DMS79 (cell line): ENCODE measurements at regions not wholly inside any gene's neighbourhood (a gene's known extent, or its start where the extent isn't known, plus 50 kb on each side); places are given as distances from the start of the nearest gene placed in this dataset.
"Not testable (repeated sequence)": the region's sequence is repeated elsewhere in the genome, so short reads cannot be mapped to it uniquely, and the experiment has no call there.

ENCODE experiments used
- DNase-seq: peaks from one replicate; lab custom pipeline; 2025; lab: John Stamatoyannopoulos, UW

DNA sequence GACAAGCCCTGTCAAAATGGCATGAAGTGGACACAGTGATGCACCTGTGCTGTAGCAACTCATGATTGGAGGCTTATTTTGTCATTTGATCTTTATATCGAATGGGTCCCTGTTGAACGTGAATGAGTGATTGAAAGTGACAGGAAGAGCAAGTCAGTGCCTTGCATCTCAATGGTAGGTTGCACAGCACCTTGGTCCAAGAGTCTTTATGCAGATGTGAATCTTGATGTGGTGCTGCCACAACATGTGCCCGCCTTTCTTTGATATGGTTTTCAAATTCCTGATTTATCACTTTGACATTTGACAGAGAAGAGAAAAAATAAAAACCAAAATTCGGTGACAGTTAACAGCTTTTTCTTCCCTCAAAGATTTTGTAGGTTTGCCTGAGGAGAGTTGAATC lies 1182.4 kb downstream of the DNAJB9 start:
- DNase-seq = no peak

DNA sequence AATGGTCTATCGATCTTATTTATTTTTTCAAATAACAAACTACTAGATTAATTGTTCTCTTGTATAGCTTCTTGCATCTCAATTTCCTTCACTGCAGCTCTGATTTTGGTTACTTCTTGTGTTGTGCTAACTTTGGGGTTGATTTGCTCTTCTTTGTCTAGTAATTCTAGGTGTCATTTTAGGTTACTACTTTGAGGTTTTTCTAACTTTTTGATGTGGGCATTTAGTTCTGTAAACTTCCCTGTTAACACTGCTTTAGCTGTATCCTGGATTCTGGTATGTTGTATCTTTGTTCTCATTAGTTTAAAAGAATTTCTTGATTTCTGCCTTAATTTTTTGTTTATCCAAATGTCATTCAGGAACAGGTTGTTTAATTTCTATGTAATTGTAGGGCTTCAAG lies 1188.0 kb downstream of the DNAJB9 start:
- no peak for DNase-seq

DNA sequence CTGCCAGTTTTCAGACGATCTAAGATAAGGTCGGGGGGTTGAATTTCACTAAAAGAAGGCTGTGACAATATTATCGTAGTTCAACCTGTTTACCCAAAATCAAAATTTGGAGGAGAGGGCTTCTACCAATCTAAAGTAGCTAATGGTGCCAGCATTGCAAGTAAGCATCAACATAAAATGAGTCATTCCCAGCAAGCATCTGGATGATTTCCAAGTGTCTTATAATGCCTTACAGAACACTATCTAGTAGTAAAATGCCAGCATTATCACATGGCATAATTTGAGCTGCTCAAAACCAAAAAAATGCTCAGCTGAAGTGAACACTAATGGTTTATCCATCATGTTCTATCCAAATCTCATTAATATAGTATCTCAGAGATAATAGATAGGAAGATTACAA lies 1193.9 kb downstream of the DNAJB9 start:
- no peak for DNase-seq

DNA sequence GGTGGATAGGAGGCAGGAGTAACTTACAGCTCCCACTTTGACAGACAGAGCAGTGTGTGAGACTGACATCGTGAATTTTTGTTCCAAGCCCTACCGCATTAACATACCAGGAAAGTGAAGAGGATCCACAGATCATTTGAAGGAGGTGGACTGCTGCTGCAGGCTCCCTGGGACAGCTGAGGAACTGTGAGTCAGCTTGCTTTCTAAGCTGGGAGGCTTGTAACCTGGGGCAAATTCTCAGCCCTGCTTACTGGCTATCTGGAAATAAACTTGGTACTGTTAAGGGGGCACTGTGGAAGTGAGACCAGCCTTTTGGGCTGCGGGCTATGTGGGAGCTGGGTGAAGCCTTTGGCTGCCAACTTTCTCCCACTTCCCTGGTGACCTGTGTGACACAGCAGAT lies 1202.5 kb downstream of the DNAJB9 start:
- DNase-seq = no peak

DNA sequence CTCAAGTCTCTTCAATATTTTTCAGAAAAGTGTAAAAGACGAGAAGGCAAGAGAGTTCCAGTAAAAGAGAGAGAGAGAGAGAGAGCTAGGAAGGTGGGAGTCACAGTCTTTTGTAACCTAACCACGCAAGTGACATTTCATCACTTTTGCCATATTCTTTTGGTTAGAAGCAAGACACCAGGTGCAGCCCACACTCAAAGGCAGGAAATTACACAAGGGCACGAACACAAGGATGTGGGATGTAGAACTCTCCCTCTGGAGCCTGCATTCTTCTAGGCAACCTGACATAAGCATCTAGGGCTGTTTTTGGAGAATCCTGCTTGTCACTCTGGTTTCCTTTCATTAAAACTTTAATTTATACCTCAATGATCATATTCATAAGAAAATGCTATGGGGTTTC lies 1213.1 kb downstream of the DNAJB9 start:
- DNase-seq = no peak

DNA sequence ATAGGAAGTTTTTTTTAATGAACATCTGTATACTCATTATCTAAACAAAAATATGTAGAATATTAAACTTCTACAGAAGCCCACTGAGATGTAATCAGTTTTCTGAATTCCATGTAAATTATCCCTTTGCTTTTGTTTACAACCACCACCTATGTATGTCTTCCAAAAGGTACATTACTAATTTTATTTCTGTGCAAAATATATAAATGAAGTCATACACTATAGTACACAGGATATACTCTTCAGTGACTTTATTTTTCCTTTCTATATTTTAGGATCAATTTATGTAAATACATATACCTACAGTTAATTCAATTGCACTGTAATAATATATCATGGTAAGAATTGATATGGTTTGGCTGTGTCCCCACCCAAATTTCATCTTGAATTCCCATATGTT lies 1236.9 kb downstream of the DNAJB9 start:
- no peak for DNase-seq

DNA sequence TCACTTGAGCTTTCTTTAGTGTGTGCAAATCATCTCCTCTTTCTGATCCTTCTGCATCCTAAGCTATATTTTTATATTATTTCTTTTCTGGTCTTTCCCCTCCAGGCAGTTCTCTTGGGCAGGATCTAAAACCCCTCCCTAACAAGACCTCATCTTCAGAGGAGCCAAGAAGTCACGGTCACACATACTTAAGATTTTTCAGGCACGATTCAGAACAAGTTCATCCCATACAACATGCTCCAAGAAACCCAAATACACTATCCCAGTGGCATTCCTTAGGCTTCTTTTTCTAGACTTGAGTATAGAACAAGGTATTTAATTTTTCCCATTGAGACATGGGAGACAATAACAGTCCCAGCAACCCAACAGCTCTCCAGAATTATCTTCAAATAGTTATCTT lies 1251.5 kb downstream of the DNAJB9 start:
- DNase-seq = no peak

DNA sequence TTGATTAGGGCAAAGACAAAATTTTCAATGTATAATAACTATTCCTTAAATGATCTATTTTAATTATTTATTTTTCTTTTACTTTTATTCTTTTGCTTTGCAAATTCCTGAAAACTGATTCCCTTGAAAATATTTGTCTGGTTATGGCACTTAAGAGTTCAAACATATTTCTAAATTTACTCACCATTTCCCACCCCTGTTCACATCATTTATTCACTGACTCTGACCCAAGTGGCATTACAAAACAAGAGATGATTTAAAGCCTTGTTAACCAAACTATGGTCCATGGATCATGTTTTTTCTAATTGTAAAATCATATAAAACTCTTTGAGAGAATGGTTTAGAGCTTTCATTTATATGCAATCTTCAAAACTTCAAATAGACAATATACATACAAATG lies 1256.1 kb upstream of the LRRN3 start:
- DNase-seq = no peak

DNA sequence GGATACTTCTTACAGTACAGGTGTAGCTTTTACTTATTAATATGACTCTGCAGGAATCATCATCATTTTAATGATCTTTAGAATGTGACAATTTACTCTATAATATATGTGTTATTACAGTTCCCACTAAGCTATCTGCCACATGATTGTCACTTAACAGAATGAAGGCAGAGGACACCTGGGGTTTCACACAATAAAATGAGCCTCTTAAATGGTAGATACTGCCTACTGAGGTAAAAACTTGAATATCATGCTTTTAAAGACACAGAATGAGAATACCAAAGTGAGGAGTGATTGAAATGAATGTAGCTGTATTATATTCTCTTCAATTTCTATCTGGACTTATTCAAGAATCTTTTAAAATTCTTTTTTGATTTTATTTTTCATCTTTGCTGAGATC lies 1255.3 kb upstream of the LRRN3 start:
- no peak for DNase-seq

DNA sequence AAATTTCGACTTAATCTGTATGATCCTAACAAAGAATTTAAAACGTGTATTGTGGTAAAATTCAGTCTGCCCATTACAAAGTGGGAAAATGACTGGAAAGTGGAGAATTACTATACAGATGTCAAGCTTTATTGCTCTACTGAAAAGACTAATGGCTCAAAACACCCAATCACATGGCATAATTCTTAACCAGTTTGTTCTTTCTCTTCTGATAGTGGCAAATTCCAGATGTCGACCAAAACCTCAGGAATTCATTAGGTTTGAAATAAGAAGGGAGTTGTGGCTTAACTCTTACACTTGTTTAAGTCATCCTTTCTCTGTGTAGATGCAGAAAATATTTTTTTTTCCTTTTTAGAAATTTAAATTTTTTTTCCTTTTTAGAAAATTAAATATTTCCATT lies 1254.9 kb upstream of the LRRN3 start:
- DNase-seq = no peak

DNA sequence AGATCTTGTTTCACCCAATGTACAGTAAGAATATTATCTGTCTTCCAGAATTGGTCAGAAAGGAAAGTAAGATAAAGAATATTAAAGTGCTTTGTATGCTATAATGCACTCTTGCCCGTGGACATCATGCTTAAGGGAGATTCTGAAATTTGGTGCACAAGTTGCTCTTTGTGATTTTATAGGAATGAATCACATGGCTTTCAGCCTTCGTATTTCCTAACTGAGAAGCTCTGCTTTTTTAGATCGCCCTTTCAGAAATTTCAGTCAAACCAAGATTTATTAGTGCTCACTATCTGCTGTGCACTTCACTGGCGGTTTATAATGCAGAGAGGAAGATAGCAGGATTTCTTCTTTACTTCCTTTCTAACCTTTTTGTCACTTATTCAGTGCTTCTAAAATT lies 1248.5 kb upstream of the LRRN3 start:
- DNase-seq = no peak

DNA sequence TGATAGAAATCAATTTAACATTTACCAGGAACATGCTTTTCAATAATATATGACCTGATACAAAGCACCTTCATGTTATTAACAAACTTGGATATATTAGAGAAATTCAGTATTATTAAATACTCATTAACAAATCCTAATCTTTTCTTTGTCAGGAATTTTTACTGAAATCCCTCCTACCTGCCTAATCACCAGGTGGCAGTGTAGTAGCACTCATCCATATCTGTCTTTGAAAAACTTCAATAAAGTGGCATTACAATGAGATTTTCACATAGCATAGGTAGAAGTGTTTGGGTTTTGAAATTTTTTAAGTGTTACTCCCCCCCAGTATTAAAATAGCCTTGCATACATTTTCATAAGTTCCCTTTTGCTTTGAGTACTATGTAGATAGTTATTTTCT lies 1246.6 kb upstream of the LRRN3 start:
- no peak for DNase-seq

DNA sequence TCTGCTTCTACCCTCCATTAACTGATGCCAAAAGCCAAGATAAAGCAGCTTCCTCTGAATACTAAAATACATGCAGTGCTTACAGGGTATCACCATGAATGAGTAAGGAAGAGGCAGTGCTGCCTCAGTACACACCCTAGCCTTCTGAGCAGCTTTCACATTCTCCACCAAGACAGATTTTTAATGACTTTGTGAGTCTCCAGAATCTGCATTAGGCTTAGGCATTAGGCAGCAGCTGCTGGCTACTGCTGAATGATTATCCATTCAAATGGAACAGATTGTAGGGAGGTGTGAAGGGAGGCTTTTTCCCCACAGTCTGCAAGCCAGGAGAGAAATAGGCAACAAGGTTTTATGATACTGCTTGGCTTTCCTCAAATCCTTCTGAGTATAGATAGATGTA lies 1226.7 kb upstream of the LRRN3 start:
- DNase-seq = no peak

DNA sequence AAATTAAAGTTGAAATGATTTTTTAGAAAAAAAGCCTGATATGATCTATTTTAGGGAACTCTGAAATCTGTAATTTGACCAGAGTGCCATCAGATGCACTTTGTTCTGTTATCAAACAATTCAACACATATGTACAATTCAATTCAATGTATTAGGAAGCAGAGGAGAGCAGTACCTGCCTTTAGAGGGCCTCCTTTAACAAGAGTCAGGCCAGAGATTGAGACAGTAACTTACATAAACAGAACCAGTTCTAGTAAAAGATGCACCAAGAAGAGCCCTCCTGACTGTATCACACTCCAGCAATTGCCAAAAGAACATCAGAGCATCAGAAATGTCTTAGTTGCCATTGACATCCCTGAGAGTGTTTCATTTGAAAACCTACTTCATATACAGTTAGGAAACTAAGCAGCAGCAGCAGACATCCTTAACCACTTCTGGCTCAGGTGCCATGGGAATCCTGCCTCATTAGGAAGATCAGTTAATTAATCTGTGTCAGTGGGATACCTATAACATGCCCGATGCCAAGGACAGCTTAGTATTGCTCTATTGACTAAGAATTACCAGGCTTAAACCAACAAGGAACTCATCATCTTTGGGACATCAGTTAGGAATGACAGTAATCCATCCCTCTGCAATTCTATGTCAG lies 1222.6 kb upstream of the LRRN3 start:
- no peak for DNase-seq

DNA sequence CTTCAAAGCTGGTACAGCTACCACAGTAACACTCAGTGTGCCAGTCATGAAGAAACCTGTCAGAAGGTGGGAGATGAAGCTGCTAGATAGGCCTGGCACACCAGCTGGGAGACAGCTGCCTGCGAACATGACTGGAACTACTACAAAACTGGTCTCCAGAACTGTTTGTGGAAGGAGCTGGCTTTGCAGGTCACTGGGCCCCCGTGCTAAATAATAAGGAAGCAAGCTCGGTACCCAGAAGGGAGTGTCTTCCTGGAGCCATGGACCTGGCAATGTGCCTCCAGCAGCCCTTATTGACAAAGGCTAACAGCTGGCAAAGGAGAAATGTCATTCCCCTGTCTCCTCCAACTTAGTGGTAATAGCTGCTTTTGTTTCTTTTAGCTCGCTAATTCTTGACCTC lies 1217.6 kb upstream of the LRRN3 start:
- no peak for DNase-seq

DNA sequence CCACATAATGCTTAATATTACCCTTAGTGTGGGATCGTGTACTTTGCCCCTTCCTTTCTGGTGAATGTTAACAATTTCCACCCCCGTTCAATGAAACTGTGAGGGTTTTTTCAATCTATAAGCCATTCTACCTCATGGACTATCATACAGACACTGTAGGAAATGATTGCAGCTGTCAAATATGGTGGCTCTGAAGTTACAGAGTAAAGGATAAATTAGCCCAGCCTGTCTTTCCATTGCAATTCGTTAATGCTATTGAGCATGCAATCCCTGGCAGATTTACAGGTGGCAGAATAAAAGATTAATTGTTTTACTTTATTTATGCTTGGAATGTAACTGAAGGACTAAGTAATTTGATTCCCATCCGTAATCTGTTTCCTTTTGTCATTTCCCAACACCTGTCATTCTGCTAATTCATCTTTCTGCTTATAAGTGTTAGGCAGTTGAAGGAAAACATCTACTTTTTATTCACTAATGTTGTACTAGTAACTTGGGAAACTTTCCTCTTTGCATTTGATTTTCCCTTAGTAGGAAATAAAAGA lies 1211.6 kb upstream of the LRRN3 start:
- DNase-seq = no peak

DNA sequence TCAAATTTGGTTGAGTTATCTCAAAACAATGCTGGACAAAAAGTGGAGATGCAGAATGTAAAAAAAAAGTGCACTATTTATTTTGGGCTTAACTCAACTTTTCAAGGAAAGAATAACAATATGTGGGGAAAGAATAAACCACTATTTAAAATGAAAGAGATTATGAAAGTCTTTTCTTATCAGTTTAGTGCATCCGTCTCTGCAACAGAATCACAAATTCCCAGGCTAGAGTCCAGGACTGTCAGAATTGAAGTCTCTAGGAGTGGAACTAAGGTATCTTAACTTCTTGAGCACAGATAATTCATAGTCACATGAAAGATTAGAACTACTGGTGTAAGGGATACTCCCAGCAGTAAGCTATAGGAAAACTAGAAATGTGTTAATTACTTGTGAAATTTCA lies 1200.3 kb upstream of the LRRN3 start:
- no peak for DNase-seq

DNA sequence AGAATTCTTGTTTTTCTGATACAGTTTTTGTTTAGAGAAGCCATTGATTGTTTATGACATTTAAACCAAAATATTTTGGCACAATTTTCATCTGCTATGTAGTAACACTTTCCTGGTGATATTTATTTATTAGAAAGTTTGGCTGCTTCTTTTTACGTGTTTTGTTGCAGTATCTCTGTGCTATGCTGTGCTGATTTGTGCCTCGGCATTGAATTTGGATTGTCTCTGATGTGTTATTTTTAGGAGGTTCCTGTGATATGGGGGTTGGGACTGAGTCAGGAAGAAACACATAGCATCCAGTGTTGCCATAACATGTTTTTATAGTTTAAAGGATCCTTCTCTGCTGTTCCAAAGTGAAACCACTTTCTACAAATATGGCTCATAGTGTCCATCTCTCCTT lies 1197.7 kb upstream of the LRRN3 start:
- DNase-seq = no peak

DNA sequence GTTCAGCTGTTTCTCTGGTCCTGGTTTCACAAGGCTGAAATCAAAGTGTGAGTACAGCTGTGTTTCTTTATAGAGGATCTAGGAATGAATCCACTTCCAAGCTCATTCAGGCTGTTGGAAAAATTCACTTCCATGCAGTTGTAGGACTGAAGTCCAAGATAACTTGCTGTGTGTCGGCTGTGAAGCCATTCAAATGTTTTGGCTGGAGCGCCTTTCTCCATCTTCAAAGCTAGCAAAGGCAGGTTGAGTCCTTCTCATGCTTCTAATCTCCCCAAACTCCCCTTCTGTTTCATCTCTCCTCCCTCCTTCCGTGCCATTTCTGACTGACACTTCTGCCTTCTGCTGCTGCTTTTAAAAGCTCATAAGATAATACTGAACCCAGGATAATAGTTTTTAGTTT lies 1195.4 kb upstream of the LRRN3 start:
- DNase-seq = no peak

DNA sequence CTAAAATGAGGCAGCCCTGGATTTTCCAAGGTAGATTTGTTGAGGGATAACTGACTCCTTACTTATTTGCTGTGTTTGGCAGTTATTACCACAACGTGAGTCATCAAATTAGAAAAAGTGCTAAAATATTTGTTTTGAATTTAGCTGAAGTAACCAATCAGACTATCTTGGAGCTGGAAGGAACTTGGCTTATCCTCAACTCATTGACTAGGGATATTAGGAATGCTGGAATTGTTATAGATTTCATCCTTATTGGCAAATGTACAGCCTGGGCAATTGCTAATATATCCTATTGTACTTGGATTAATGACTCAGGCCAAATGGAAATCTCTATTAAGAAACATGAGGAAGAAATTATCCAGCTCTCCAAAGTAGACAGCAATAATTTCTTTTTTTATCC lies 1189.0 kb upstream of the LRRN3 start:
- DNase-seq = no peak

DNA sequence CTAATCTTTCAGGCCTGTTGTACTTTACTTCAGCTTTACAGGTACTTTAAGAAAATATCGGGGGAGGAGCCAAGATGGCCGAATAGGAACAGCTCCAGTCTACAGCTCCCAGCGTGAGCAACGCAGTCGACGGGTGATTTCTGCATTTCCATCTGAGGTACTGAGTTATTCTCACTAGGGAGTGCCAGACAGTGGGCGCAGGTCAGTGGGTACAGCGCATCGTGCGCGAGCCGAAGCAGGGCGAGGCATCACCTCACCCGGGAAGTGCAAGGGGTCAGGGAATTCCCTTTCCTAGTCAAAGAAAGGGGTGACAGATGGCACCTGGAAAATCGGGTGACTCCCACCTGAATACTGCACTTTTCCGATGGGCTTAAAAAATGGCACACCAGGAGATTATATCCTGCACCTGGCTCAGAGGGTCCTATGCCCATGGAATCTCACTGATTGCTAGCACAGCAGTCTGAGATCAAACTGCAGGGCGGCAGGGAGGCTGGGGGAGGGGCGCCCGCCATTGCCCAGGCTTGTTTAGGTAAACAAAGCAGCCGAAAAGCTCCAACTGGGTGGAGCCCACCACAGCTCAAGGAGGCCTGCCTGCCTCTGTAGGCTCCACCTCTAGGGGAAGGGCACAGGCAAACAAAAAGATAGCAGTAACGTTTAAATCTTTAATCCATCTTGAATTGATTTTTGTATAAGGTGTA lies 1185.4 kb upstream of the LRRN3 start:
- not testable (repeated sequence) for DNase-seq

DNA sequence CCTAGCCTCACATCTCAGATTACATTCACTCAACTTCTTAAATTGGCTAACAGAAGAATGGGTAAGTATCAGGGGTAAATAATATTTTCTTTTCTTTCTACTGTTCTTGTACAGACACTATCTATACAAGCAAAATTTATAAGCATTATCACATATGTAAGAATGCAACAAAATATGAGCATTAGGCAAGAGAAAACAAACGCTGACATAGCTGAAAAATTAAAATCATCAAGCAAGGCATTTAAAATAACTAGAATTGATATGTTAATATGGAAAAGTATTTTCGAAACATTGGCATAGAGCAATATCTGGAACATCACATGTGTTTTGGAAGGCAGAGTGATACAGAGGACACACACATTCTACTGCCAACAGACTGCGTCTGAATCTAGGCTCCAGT lies 1175.3 kb upstream of the LRRN3 start:
- DNase-seq = no peak

DNA sequence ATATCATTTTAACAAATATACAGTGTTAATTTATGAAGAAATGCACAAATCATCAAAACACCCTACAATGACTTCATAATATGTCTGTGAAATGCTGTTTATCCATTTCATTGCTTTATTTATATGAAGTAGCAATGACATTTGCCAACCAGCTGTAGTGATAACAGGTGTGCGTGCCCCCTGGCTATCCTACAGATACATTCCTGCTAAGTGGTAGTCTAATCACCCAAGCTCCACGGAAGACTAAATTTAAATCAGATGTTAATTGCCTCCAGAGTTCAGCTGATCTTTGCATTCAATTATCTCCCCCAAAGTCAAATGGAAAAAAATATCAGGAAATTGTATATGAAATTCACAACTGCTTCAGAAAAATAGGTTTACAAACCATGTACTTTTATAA lies 1164.2 kb upstream of the LRRN3 start:
- DNase-seq = no peak

DNA sequence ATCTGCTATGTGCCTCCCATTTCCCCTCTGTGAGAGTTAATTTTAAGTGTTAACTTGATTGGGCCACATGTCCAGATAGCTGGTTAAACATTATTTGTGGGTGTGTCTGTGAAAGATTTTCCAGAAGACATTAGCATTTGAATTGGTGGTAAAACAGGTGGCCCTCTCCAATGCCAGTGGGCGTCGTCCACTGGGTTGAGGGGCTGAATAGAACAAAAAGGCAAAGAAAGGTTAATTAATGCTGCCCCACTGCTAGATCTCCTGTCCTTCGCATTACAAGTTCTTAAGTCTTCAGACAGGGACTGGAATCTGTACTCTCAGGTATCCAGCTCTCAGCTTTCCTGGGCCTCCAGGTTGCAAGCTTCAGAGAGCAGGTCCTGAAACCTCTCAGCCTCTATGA lies 1160.9 kb upstream of the LRRN3 start:
- no peak for DNase-seq
